HEK293T (cell line): ENCODE measurements at regions not wholly inside any gene's neighbourhood (a gene's known extent, or its start where the extent isn't known, plus 50 kb on each side); places are given as distances from the start of the nearest gene placed in this dataset.

Experiments
- ARNT ChIP-seq: fragments of 450-650 bp; IDR thresholded peaks from 2 replicates; pipeline ENCODE4 v1.6.1; 2017; ENCODE audit warnings: mild to moderate bottlenecking
- ELF4 ChIP-seq: fragments of 450-650 bp; IDR thresholded peaks from 2 replicates; pipeline ENCODE4 v1.6.1; 2017; ENCODE audit warnings: antibody characterized with exemption
- FOXA1 ChIP-seq: fragments of 450-650 bp; IDR thresholded peaks from 2 replicates; pipeline ENCODE4 v1.6.1; 2016; ENCODE audit warnings: mild to moderate bottlenecking
- FOXM1 ChIP-seq: fragments of 450-650 bp; IDR thresholded peaks from 2 replicates; pipeline ENCODE4 v1.6.1; 2017; ENCODE audit warnings: mild to moderate bottlenecking, borderline replicate concordance
- HDGF ChIP-seq: fragments of 450-650 bp; IDR thresholded peaks from 2 replicates; pipeline ENCODE4 v1.6.1; 2017; ENCODE audit warnings: antibody characterized with exemption, borderline replicate concordance
- L3MBTL2 ChIP-seq: fragments of 450-650 bp; conservative IDR thresholded peaks from 2 replicates; pipeline ENCODE4 v1.6.1; 2016; ENCODE audit warnings: mild to moderate bottlenecking
- LEF1 ChIP-seq: fragments of 450-650 bp; IDR thresholded peaks from 2 replicates; pipeline ENCODE4 v1.6.1; 2017; ENCODE audit warnings: mild to moderate bottlenecking, borderline replicate concordance
- NFRKB ChIP-seq: fragments of 450-650 bp; IDR thresholded peaks from 2 replicates; pipeline ENCODE4 v1.6.1; 2016; ENCODE audit warnings: mild to moderate bottlenecking, moderate library complexity
- SP1 ChIP-seq: fragments of 450-650 bp; IDR thresholded peaks from 2 replicates; pipeline ENCODE4 v1.6.1; 2017
- SUZ12 ChIP-seq: fragments of 450-650 bp; IDR thresholded peaks from 2 replicates; pipeline ENCODE4 v1.6.1; 2016; ENCODE audit warnings: mild to moderate bottlenecking
- TARDBP ChIP-seq: fragments of 450-650 bp; IDR thresholded peaks from 2 replicates; pipeline ENCODE4 v1.6.1; 2016
- ZNF384 ChIP-seq: fragments of 450-650 bp; IDR thresholded peaks from 2 replicates; pipeline ENCODE4 v1.6.1; 2016

GRCh38 chr3:159045279-159045885 is 243.5 kb downstream of the MFSD1 start:
- TF ChIP-seq FOXA1 = no peak
- TF ChIP-seq TARDBP = no peak
- TF ChIP-seq ELF4 = no peak
- no peak for TF ChIP-seq L3MBTL2
- no peak for TF ChIP-seq ZNF384
- no peak for TF ChIP-seq LEF1
- TF ChIP-seq HDGF = no peak
- no peak for TF ChIP-seq SUZ12
- no peak for TF ChIP-seq SP1
- TF ChIP-seq ARNT = no peak
- no peak for TF ChIP-seq FOXM1
- TF ChIP-seq NFRKB = no peak
